H1 (cell line): ENCODE measurements at regions not wholly inside any gene's neighbourhood (a gene's known extent, or its start where the extent isn't known, plus 50 kb on each side); places are given as distances from the start of the nearest gene placed in this dataset.

Experiments
- BRCA1 ChIP-seq: IDR thresholded peaks from 2 replicates; pipeline ENCODE4 v1.6.1; 2012; ENCODE audit warnings: low read depth, low read length, improper control_type of control experiment
- CHD1 ChIP-seq: IDR thresholded peaks from 2 replicates; pipeline ENCODE4 v1.6.1; 2012; ENCODE audit warnings: low read depth, low read length, improper control_type of control experiment
- HDAC2 ChIP-seq, 2 experiments: fragments of 300-600 bp in 1 of 2; sonication (generic) in 1 of 2; IDR thresholded peaks; 2 replicates each; pipeline ENCODE4 v1.6.1; 2011 to 2012; ENCODE audit warnings: low read depth in 2 of 2, low read length in 2 of 2, mild to moderate bottlenecking in 2 of 2, moderate library complexity in 2 of 2, borderline replicate concordance in 1 of 2, inconsistent platforms in 1 of 2
- RXRA ChIP-seq: IDR thresholded peaks from 2 replicates; pipeline ENCODE4 v1.6.1; 2011; ENCODE audit warnings: low read depth, mild to moderate bottlenecking, low read length, moderate library complexity; ENCODE audit not compliant: insufficient read depth
- TEAD4 ChIP-seq: IDR thresholded peaks from 2 replicates; pipeline ENCODE4 v1.6.1; 2012; ENCODE audit warnings: low read depth, low read length, inconsistent platforms, mixed read lengths
- TF ChIP-seq, protein P1 (sequence below): fragments of 300-600 bp; sonication (generic); IDR thresholded peaks from 2 replicates; pipeline ENCODE4 v1.7.1; 2012; ENCODE audit warnings: low read length, moderate library complexity, mild to moderate bottlenecking, inconsistent platforms; ENCODE audit not compliant: insufficient replicate concordance
- TF ChIP-seq, protein P2 (sequence below): IDR thresholded peaks from 2 replicates; pipeline ENCODE4 v1.6.1; 2012; ENCODE audit warnings: low read length, inconsistent platforms
- TF ChIP-seq, protein P3 (sequence below): IDR thresholded peaks from 2 replicates; pipeline ENCODE4 v1.6.1; 2011; ENCODE audit warnings: low read length, improper control_type of control experiment

DNA sequence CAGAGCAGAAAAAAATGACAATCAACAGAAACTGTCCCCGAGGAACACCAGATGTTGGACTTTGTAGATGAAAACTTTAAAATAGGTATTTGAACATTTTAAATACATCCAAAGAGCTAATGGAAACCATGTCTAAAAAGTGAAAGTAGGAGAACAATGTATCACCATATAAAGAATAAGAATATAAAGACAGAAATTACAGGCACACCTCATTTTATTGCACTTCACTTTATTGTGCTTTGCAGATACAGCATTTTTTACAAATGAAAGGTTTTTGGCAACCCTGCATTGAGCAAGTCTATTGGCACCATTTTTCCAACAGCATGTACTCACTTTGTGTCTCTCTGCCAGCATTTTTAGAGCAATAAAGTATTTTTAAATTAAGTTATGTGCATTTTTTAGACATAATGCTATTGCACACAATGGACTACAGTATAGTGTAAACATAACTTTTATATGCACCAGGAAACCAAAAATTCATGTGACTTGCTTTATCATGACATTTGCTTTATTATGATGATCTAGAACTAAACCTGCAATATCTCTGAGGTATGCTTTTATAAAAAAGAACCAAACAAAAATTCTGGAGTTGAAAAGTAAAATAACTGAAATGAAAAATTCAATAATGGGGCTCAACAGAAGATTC lies 212.4 kb upstream of the CASK start (continued):
- TF ChIP-seq, protein P1, sequence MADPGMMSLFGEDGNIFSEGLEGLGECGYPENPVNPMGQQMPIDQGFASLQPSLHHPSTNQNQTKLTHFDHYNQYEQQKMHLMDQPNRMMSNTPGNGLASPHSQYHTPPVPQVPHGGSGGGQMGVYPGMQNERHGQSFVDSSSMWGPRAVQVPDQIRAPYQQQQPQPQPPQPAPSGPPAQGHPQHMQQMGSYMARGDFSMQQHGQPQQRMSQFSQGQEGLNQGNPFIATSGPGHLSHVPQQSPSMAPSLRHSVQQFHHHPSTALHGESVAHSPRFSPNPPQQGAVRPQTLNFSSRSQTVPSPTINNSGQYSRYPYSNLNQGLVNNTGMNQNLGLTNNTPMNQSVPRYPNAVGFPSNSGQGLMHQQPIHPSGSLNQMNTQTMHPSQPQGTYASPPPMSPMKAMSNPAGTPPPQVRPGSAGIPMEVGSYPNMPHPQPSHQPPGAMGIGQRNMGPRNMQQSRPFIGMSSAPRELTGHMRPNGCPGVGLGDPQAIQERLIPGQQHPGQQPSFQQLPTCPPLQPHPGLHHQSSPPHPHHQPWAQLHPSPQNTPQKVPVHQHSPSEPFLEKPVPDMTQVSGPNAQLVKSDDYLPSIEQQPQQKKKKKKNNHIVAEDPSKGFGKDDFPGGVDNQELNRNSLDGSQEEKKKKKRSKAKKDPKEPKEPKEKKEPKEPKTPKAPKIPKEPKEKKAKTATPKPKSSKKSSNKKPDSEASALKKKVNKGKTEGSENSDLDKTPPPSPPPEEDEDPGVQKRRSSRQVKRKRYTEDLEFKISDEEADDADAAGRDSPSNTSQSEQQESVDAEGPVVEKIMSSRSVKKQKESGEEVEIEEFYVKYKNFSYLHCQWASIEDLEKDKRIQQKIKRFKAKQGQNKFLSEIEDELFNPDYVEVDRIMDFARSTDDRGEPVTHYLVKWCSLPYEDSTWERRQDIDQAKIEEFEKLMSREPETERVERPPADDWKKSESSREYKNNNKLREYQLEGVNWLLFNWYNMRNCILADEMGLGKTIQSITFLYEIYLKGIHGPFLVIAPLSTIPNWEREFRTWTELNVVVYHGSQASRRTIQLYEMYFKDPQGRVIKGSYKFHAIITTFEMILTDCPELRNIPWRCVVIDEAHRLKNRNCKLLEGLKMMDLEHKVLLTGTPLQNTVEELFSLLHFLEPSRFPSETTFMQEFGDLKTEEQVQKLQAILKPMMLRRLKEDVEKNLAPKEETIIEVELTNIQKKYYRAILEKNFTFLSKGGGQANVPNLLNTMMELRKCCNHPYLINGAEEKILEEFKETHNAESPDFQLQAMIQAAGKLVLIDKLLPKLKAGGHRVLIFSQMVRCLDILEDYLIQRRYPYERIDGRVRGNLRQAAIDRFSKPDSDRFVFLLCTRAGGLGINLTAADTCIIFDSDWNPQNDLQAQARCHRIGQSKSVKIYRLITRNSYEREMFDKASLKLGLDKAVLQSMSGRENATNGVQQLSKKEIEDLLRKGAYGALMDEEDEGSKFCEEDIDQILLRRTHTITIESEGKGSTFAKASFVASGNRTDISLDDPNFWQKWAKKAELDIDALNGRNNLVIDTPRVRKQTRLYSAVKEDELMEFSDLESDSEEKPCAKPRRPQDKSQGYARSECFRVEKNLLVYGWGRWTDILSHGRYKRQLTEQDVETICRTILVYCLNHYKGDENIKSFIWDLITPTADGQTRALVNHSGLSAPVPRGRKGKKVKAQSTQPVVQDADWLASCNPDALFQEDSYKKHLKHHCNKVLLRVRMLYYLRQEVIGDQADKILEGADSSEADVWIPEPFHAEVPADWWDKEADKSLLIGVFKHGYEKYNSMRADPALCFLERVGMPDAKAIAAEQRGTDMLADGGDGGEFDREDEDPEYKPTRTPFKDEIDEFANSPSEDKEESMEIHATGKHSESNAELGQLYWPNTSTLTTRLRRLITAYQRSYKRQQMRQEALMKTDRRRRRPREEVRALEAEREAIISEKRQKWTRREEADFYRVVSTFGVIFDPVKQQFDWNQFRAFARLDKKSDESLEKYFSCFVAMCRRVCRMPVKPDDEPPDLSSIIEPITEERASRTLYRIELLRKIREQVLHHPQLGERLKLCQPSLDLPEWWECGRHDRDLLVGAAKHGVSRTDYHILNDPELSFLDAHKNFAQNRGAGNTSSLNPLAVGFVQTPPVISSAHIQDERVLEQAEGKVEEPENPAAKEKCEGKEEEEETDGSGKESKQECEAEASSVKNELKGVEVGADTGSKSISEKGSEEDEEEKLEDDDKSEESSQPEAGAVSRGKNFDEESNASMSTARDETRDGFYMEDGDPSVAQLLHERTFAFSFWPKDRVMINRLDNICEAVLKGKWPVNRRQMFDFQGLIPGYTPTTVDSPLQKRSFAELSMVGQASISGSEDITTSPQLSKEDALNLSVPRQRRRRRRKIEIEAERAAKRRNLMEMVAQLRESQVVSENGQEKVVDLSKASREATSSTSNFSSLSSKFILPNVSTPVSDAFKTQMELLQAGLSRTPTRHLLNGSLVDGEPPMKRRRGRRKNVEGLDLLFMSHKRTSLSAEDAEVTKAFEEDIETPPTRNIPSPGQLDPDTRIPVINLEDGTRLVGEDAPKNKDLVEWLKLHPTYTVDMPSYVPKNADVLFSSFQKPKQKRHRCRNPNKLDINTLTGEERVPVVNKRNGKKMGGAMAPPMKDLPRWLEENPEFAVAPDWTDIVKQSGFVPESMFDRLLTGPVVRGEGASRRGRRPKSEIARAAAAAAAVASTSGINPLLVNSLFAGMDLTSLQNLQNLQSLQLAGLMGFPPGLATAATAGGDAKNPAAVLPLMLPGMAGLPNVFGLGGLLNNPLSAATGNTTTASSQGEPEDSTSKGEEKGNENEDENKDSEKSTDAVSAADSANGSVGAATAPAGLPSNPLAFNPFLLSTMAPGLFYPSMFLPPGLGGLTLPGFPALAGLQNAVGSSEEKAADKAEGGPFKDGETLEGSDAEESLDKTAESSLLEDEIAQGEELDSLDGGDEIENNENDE, result no peak
- TF ChIP-seq BRCA1 (no peak), RXRA (no peak), CHD1 (no peak), HDAC2 (IDR thresholded peaks at IDR 0.05; ENCODE audit: borderline replicate concordance in 1 of 2, low read depth in 2 of 2, low read length in 2 of 2) (no peak), TEAD4 (no peak)
- TF ChIP-seq, protein P2, sequence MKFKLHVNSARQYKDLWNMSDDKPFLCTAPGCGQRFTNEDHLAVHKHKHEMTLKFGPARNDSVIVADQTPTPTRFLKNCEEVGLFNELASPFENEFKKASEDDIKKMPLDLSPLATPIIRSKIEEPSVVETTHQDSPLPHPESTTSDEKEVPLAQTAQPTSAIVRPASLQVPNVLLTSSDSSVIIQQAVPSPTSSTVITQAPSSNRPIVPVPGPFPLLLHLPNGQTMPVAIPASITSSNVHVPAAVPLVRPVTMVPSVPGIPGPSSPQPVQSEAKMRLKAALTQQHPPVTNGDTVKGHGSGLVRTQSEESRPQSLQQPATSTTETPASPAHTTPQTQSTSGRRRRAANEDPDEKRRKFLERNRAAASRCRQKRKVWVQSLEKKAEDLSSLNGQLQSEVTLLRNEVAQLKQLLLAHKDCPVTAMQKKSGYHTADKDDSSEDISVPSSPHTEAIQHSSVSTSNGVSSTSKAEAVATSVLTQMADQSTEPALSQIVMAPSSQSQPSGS, result no peak
- TF ChIP-seq, protein P3, sequence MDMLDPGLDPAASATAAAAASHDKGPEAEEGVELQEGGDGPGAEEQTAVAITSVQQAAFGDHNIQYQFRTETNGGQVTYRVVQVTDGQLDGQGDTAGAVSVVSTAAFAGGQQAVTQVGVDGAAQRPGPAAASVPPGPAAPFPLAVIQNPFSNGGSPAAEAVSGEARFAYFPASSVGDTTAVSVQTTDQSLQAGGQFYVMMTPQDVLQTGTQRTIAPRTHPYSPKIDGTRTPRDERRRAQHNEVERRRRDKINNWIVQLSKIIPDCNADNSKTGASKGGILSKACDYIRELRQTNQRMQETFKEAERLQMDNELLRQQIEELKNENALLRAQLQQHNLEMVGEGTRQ, result no peak
